HG02938 (cell line): ENCODE measurements at regions not wholly inside any gene's neighbourhood (a gene's known extent, or its start where the extent isn't known, plus 50 kb on each side); places are given as distances from the start of the nearest gene placed in this dataset.
"Not testable (repeated sequence)": the region's sequence is repeated elsewhere in the genome, so short reads cannot be mapped to it uniquely, and the experiment has no call there.

Source experiments
- ATAC-seq: cut with Tn5 transposase; IDR thresholded peaks from one replicate; pipeline ENCODE4 v1.9.1; 2021; ENCODE audit warnings: mild to moderate bottlenecking, moderate library complexity; ENCODE audit not compliant: unreplicated experiment

DNA sequence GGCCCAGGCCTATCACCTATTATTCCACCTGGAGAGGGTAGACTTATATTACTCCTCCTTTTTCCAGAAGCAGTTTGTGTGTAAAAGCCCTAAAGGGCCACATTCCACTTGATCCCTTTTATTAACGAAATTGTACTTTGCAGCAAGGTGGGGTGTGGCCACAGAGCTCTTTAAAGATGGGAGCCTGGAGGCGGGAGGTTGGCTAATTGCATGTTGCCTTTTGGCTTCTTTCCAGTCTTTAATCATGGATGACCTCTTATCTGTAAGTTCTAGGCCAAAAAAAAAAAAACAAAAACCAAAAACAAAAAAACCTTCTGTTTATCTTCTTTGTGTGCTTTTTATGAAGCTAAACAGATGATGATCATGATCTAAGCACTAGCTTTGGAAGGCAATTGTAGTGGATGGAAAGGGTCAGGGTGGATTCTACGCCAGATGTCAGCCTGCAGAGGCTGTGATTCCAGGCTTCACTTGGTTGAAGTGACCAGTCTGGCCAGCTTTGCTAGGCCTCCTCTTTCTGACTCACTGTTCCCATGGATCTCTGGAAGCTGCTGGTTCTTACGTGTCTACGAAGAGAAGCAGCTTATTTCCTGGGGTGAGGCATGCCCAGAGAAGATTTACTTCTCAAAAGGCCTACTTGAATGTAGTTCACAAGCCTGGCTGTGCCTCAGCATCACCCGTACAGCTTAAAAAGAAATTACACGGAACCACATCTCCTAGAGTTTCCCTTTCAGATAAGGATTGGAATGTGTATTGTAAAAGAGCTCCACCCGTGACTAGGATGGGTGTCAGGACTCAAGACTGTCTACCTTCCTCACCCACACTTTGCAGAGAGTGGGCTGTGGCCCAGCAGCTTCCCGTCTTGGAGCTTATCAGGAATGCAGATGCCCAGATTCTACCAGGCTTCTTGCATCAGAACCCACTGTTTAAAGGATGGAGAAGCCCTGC, 330.9 kb upstream of the C2CD4B start:
- ATAC-seq: no peak

DNA sequence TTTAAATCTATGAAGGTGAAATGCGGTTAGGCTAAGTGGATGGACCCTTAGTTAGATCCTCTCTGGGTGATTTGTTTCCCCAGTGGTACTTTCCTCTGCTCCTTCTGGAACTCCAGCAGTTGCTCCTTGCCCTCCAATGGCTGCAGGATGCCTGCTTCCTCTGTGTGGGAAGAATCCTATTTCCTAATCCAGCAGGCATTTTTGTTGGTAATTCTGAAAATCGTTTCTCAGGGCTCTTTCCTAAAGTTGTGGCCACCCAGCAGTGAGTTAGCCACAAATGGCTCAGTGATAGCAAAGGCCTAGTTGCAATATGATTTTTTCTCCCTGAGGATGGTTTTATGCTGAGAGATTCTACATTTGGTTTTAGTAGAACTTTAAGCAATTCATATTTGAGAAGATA, 332.3 kb upstream of the C2CD4B start:
- no peak for ATAC-seq

DNA sequence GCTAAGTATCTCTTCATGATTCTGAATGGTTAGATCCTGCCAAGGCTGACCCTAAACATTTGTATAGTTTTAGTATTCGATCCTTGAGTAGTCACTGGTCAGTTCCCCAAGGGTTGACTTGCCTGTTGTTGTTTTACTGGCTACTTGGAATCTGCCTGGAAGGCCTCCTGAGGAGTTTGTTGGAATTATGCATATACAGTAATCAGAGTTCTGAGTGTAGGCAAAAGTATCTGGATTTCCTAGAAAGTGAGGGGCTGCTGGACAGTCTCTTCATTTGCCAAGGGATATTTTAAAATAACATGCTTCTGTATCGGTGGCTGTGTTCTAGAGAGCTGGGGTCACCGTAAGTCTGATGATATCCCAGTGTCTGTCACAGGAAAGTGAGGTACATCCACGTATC, 333.2 kb upstream of the C2CD4B start:
- no peak for ATAC-seq

GRCh38 chr15:62498712-62499111, 333.6 kb upstream of the C2CD4B start:
- no peak for ATAC-seq

GRCh38 chr15:62500325-62500724, 335.2 kb upstream of the C2CD4B start:
- ATAC-seq: no peak

GRCh38 chr15:62502451-62502850, 337.4 kb upstream of the C2CD4B start:
- ATAC-seq: no peak

- ATAC-seq: no peak
Observed at GRCh38 chr15:62503451-62503850, 338.4 kb upstream of the C2CD4B start.

DNA sequence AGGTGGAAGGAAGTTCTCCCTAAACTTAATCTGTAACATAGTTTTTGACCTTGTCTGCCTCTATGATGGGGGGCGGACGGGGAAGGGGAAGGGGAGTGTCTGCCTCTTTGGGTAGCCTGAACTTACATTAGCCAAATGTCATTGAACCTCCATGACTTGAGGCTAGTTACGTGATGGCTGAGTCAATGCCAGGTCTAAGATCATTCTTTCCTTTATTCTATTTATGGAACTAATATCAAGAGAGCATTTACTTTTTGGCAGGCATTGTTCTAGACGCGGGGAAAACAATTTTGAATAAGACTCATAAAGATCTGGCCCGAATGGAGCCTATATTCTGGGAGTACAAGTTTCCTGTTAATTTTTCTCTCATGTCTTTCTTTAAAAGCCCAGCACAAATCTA, 340.7 kb upstream of the C2CD4B start:
- ATAC-seq: no peak

DNA sequence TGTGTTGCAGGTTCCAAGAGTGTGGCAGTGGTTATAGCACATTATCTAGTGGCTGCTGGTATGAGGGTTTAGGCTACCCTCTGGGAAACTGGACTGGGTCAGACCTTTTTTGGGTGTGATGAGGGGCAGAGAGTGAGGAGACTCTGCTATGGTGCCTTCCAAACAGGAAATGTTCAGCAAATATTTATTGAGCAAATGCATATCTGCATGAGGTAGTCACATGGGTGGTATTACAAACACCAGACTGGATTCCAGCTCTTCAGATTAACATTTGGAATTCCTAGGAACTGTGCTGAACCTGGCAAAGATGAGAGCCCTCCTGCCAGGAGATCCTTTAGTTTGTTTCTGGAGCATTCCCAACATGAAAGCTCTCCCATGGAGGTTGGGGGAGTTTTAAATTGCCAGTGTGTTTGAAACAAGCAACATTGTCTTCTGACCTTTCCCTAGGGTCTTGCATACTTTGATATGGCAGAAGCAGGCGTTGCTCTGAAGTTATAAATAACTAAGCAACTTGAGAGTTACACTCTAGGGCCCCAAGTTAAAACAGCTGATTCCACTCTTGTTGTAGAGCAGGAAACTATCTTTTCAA, 341.2 kb upstream of the C2CD4B start:
- ATAC-seq: no peak

GRCh38 chr15:62509395-62509958, 344.4 kb upstream of the C2CD4B start:
- ATAC-seq: no peak

GRCh38 chr15:62510791-62511190, 345.7 kb upstream of the C2CD4B start:
- ATAC-seq: no peak

- ATAC-seq: no peak
Observed at GRCh38 chr15:62512904-62513303, 347.8 kb upstream of the C2CD4B start.

DNA sequence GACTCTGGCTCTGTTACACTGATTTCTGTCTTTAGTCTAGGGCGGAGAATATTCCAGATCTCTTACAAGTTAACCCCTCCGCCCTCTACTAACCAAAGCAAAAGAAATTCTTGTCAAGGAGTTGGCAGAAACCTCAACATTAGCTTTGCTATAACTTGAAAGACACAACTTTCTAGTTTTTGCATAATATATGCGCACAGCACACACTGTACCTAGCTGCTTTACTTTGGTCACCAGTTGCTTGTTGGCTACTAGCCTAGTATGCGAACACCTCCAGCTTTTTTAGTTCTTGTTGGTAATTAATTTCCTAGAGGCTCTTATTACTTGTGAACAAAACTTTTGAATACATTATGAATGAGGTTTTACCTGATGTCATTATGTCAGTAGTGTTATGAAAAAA, 348.8 kb upstream of the C2CD4B start:
- no peak for ATAC-seq

DNA sequence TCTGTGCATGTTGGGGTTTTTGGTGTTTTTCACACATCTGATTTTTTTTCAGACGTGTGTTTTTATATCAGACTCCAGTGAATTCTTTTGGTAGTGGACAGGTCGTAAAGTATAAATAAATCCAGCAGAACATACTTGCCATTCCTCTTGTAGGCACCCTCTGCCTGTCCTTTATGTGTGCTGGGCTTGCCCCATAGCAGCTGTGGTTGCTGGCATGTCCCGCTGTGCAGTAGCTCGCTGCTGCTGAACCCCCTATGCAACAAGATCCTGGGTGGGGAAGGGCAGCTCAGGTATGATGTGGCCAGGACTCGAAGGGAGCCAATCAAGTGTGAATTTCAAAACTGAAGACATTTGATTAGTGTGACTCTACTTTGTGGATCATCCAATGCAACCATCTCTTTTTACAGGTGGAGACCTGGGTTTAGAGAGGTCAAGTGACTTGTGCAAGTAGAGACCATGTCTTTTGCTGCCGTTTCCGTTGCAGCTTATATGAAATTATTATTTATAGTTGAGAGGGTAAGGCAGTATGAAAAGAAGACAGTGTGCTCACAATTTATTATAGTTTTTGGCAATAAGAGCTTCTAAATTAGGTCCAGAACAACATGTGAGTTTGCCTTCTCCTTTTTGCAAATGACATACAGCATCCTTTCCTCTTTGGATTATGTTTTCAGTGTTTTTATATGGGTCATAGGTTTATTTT, 350.8 kb upstream of the C2CD4B start:
- ATAC-seq: no peak

DNA sequence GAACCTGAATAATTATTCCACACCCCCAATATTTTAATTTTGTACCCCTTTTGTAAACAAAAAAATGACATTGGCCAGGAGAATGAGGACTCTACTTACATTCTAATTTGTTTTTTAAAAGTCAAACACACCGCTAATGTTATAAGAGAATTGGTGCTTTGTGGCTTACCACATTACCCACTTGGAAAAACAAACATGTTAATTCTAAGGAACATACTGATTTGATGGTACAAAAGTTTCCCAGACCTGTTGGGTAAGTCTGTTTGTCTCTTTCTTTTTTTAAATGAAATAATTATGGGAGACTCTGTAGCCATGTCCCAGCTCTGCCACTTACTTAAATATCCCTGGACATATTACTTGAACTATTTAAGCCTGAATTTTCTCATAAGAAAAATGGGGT, 352.5 kb upstream of the C2CD4B start:
- ATAC-seq: no peak

- ATAC-seq: not testable (repeated sequence)
Observed at GRCh38 chr15:62518666-62519065, 353.6 kb upstream of the C2CD4B start.

GRCh38 chr15:62519900-62520299, 354.8 kb upstream of the C2CD4B start:
- no peak for ATAC-seq

DNA sequence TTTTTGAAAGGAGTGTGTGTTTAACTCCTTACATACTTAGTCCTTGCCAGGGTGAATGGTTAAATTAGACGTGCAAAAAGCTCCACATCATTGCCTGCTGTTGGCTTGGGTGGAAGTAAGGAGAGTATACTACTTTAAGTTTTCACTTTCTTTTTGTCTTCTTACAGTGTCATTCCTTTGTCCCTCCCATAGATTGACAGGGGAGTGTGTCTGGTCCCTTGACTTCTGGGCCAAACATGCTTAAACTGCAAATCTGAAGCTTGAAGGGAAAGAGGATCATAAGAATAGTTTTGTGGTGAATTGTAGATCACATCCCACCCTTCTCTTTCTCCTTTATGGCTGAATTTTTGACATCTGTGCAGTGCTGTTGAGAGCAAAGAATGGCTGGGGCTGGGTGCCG, 355.8 kb upstream of the C2CD4B start:
- no peak for ATAC-seq

DNA sequence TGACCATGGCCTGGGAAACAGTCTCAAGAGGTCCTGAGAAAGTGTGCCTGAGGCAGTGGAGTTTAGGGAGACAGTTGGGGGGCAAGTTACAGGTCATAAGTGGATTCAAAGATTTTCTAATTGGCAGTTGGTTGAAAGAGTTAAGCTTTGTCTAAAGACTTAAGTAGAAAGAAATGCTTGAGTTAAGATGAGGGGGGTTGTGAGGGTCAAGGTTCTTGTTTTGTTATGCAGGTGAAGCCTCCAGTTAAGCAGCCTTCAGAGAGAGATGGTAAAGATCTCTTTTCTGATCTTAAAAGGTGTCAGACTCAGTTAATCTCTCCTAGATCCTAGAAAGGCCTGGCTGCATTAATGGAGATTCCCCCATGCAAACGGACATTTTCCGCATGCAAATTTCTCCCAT, 356.3 kb upstream of the C2CD4B start:
- ATAC-seq: no peak

GRCh38 chr15:62524848-62525247, 359.8 kb upstream of the C2CD4B start:
- no peak for ATAC-seq

DNA sequence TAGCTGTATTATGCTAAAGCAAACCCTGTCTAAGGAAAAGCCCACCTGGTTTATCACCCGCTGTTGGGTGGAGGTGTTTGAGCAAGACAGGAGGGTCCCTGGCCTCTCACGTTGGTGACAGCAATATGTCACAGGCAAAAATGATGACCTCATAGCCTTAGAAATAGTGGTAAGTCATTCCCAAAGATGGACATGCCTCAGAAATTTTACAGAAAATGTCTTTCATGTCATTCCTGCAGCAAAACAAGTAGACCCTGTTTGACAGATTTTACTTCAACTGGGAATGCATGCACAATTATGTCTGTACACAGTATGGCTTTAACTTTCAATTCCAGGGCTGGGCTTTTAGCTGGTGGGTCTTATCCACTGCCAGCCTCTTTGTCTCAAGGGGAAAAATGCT, 362.3 kb upstream of the C2CD4B start:
- ATAC-seq: no peak

DNA sequence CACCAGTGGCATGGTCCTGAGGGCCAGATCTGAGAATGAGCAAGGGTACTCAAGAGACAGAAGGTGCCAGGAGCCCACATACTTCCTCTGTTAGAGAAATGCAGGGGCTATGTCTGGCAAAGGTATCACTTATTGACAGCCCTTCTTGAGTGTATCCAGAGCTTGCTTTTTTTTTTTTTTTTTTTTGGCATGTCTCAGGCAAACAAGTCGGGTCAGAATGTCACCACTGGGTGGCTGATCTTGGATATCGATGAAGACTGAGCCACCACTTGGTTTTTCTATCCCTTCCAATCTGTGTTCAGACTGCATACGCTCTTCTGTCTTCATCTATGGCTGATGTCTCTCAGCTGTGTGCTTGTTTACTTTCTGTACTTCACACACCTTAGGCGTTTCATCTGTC, 363.4 kb upstream of the C2CD4B start:
- no peak for ATAC-seq
